ENCODE measurements at regions not wholly inside any gene's neighbourhood (a gene's known extent, or its start where the extent isn't known, plus 50 kb on each side); places are given as distances from the start of the nearest gene placed in this dataset.

DNA sequence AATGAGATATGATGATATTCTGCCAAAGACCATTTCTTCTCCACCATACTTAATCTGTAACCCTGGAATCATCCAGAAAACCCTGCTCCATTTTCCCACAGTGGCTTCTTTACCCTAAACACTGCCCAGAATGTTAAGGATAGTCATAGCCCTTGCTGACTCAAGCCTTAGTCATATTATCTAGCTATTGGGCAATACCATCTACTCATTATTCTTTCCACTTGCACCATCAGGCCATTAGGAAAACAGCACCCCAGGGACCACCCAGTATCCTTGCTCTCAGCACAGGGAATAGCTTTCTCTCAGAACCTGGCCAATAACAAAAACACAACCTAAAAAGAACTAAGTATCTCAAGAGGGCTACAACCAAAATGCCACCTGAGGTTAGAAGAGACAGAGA, 445.7 kb upstream of the SLC14A2 start:
- peak; percentile 74 for DNase-seq

GRCh38 chr18:45171679-45172191, 443.5 kb upstream of the SLC14A2 start:
- DNase-seq, result peak; percentile 10

DNA sequence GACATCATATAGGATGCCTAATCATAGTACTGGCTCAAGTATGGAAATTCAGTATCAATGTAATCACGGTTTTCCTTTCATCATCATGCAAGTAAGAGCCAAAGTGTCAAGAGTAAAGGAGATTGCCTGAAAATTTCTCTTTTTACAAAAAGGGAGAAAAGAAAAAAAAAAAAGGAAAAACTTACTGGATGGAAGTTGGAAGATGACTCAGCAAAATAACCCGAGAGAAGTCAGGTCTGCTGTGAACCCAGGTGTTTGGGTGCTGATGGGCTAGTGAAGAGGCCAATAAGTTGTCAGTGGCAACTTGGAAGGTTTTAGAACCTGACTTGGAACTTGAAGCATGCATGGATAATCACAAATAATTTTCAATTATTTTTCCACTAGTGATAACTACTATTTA, 441.9 kb upstream of the SLC14A2 start:
- no peak for DNase-seq

GRCh38 chr18:45173799-45174519, 441.3 kb upstream of the SLC14A2 start:
- no peak for DNase-seq

DNA sequence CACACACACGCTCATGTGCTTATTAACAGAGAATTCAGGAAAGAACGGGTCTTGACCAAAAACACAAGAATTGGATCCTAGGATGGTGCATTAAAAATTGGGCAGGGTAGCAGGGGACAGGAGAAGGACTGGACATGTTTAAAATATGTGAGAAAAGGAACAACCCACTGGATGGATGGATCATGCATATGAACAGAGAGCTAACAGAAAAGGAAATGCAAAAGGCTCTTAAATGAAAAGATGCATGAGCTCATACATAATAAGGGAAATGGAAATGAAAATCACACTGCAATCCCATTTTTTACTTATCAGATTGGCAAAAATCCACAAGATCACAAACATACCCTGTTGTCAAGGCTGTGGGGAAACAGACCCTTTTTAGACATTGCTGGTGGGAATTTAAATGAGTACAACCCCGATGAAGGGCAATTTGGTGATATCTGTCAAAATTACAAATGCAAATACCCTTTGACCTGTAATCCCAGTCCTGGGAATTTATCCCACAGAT, 440.6 kb upstream of the SLC14A2 start:
- DNase-seq, result no peak

DNA sequence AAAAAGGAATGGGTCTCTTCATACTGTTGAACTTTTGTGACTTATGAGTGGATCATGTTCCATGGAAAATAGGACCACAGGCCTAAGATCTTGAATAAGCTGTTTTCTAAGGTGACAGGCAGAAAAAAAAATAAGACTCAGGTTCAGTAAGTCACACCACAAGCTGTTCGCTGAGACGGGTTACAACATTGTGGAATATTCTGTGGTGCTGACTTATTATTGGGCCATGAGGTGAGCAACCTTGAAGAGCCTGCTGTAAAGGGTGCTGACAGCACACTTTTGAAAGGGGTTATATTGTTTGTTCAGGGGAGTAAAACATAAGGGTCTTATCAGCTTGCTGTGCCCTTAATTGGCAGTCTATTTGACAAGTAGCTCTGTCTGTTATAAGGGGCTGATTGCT, 439.8 kb upstream of the SLC14A2 start:
- no peak for DNase-seq

GRCh38 chr18:45186832-45187231, 428.4 kb upstream of the SLC14A2 start:
- no peak for DNase-seq

- DNase-seq, result no peak
Measured at GRCh38 chr18:45191795-45192194, 423.5 kb upstream of the SLC14A2 start.

- DNase-seq, result peak; percentile 13
Measured at GRCh38 chr18:45197526-45197970, 417.7 kb upstream of the SLC14A2 start.

GRCh38 chr18:45198526-45198925, 416.8 kb upstream of the SLC14A2 start:
- no peak for DNase-seq

DNA sequence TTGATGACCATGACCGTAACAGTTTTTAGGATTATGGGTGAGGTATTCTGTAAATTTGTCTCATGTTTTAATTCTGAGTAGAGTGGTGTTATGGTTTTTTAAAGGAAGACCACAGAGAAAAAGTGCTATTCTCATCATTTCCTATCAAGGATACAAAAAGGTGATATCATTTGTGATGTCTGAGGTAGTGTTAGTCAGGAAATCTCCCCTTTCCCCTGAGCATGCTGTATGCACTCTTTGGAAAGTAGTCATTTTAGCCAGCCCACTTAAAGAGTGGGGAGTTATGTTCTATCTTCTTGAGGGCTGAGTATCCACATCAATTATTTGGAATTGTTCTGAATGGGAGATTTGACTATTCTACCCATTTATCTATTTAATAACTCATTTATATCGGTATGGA, 414.2 kb upstream of the SLC14A2 start:
- DNase-seq, result no peak

DNA sequence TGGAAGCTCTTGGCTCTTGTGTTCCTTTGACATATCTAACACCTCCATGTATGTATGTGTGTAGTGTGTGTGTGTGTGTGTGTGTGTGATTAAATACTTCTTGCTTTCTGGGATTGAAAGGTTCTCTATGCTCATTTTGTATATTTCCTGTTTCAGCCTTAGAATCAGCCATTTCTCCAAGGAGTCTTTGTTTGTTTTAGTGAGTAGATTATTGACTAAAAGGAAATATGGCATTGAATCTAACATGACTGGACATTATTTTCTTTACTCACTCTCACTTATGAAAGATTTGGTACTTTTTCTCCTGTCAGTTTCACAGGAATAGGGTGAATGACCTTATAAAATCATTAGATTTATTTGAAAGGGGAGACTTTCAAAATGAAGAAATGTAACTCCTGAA, 413.8 kb upstream of the SLC14A2 start:
- DNase-seq, result no peak

DNA sequence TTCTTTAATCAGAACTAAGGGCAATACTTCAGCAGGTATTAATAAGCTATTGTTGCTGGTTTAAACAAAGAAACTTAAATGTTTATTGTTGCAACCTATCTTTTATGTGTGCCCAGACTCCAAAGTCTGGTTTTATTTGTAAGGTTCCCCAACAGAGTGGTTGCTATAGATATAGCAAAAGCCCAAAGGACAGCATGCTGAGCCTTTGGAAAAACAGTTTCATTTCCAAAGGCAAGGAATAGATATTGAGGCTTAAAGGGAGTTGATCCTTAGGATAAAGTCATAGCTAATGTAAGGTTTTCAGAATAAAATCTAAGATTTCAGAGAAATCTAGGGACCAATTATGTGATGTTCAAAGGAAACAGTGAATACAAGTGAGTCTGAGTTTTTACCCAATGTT, 413.2 kb upstream of the SLC14A2 start:
- DNase-seq, result no peak

GRCh38 chr18:45203677-45204076, 411.6 kb upstream of the SLC14A2 start:
- no peak for DNase-seq

DNA sequence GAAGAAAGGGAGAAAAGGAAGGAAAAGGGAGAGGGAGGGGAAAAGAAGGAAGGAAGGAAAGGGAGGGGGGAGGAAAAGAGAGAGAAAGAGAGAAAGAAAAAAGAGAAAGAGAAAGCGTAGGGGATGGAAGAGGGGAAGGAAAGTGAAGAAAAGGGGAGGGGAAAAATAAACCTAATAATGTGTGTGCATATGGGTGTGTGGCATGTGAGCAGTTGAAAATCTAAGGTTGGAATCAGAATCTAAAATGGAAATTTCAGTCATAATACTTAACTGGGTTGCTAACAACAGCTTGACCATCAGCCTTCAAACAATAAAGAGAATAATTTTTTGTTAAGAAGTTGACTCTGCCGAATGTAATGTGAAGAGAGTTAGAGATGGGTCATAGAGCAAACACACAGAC, 407.9 kb upstream of the SLC14A2 start:
- no peak for DNase-seq

DNA sequence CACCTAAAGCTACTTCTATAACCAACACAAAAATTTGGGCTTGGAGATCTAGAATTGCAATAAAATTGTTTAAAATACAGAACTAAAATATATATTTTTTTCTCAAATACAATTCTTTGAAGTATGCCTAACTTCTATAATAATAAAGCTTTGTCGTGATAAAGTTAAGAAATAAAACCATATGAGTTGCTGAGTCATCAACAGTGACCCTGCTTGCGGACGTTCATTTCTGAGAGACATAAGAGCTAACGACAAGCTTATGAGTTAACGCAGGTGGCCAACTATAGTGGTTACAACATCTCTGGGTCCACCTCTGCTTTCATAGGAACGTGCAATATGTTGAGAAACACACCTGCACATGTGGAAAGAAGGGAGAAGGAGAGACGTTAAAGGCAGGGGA, 407.1 kb upstream of the SLC14A2 start:
- DNase-seq, result no peak

GRCh38 chr18:45212181-45213039, 402.9 kb upstream of the SLC14A2 start:
- DNase-seq, result peak; percentile 82

GRCh38 chr18:45213040-45213333, 402.3 kb upstream of the SLC14A2 start:
- DNase-seq, result no peak

- no peak for DNase-seq
Measured at GRCh38 chr18:45218436-45218835, 396.8 kb upstream of the SLC14A2 start.

DNA sequence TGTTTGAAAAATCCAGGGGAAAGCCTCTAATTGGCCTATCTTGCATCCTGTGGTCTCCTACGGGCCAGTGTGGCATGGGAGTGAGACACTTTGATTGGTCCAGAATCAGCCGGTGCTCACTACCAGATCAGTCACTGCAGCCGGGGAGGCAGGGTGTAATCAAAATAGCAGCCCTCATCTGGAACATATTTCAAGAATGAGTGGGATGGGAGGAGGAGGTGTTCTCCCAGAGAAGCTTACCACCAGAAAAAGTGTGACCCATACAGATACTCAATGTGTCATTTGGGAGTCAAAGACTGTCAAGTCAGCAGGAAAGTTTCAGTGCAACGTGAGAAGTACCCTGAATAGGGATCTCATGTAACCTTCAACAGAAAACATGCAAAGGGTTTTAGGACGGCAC, 393.9 kb upstream of the SLC14A2 start:
- DNase-seq, result no peak

- no peak for DNase-seq
Measured at GRCh38 chr18:45222180-45222579, 393.1 kb upstream of the SLC14A2 start.

- no peak for DNase-seq
Measured at GRCh38 chr18:45227001-45227742, 388.1 kb upstream of the SLC14A2 start.

DNA sequence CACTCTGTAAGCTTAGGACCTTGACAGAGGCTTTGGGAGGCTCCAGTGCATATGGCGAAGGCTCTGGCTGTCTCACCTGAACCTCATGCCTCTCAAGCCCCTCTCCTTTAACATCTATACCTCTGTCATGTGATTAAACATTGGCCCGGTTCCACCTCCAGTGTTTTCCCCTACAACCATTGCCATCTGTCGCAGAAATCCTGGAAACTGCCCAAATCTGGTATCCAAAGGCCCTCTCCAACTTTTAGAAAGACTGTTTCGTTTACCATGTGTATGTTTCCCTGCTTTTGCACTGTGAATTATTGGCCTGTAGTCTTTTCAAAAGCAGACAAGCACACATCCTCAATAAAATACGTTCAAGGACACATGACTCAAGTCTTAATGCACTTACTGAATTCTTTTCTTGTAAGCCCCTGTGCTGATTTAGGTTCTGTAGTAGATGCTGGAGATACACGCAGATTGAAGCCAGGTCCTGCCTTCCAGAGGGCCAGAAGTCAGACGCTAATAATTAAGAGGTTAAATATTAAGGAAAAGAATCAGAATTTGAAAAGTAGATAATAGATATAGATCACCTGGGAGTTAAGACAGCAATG, 386.4 kb upstream of the SLC14A2 start:
- DNase-seq, result no peak

All from inflammatory macrophage treated with lipopolysaccharide for 4 hours (primary cell).